ENCODE measurements at regions not wholly inside any gene's neighbourhood (a gene's known extent, or its start where the extent isn't known, plus 50 kb on each side); places are given as distances from the start of the nearest gene placed in this dataset.
A peak's percentile ranks its signal among the peaks of the same experiment; 100 is the strongest.

- TF ChIP-seq, protein P1, sequence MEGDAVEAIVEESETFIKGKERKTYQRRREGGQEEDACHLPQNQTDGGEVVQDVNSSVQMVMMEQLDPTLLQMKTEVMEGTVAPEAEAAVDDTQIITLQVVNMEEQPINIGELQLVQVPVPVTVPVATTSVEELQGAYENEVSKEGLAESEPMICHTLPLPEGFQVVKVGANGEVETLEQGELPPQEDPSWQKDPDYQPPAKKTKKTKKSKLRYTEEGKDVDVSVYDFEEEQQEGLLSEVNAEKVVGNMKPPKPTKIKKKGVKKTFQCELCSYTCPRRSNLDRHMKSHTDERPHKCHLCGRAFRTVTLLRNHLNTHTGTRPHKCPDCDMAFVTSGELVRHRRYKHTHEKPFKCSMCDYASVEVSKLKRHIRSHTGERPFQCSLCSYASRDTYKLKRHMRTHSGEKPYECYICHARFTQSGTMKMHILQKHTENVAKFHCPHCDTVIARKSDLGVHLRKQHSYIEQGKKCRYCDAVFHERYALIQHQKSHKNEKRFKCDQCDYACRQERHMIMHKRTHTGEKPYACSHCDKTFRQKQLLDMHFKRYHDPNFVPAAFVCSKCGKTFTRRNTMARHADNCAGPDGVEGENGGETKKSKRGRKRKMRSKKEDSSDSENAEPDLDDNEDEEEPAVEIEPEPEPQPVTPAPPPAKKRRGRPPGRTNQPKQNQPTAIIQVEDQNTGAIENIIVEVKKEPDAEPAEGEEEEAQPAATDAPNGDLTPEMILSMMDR (IDR thresholded peaks at IDR 0.05) = peak in 3 of 4 experiments; percentile 61 to 78 (median 68)
- TF ChIP-seq POLR2A (IDR thresholded peaks at IDR 0.05) = no peak
Observed at GRCh38 chr6:41463062-41463930, 82.9 kb upstream of the FOXP4 start.

Measured in gastroesophageal sphincter (tissue), 3 donors.